ENCODE measurements at regions not wholly inside any gene's neighbourhood (a gene's known extent, or its start where the extent isn't known, plus 50 kb on each side); places are given as distances from the start of the nearest gene placed in this dataset.

DNA sequence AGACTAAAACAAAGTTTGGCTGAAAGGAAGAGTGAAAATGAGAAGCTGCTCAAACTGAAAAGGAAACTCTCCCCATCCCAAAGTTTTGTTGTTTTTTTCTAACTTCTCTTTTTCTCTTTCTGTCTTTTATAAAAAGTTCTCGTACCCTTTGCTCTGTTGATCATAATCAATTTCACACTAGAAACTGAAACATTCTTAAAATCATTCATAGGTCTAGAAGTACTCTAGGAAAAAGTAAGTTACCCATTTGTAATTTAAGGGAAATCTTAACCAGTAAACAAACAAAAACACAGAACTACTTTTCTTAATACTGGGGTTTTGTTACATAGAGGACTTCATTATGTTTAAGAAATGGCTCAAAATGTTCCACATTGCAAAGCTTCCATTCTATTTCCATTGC lies 339.8 kb downstream of the SEMA3D start:
- H4K20me1 ChIP-seq (ENCODE audit: insufficient read depth): no peaks in the 10 kb centered on the region; the same call in 1 of the 2 replicates
- no peak overlapping the region for H2AFZ ChIP-seq (ENCODE audit: low read depth, low read length, poor library complexity, severe bottlenecking)
- RAD21 ChIA-PET (ENCODE audit: low non-redundant PET in 1 of 2, low total read pairs in 2 of 2, uncharacterized antibody in 2 of 2, unreplicated experiment in 2 of 2): no interaction called here
- H3K4me2 ChIP-seq (ENCODE audit: low read length): no peak overlapping the region
- H3K9me2 ChIP-seq (ENCODE audit: insufficient read depth): no peaks in the 10 kb centered on the region
- no peak for TF ChIP-seq POLR2AphosphoS5 (IDR thresholded peaks at IDR 0.05; ENCODE audit: low read depth, low read length)
- TF ChIP-seq CBX3 (IDR thresholded peaks at IDR 0.05; ENCODE audit: low read depth): no peak
- no peak for TF ChIP-seq YY1 (IDR thresholded peaks at IDR 0.05; ENCODE audit: extremely low read depth, insufficient replicate concordance, low read depth, low read length)
- TF ChIP-seq TCF7L2 (IDR thresholded peaks at IDR 0.05; ENCODE audit: borderline replicate concordance, extremely low read depth, insufficient read depth, insufficient read length): no peak
- TF ChIP-seq SIN3A (IDR thresholded peaks at IDR 0.05; ENCODE audit: low read depth): no peak
- no peak for TF ChIP-seq SRF (IDR thresholded peaks at IDR 0.05; ENCODE audit: low read depth)
- TF ChIP-seq ELF1 (IDR thresholded peaks at IDR 0.05; ENCODE audit: borderline replicate concordance, low read depth): no peak
- TF ChIP-seq EZH2 (IDR thresholded peaks at IDR 0.05): no peak
- TF ChIP-seq, protein P1, sequence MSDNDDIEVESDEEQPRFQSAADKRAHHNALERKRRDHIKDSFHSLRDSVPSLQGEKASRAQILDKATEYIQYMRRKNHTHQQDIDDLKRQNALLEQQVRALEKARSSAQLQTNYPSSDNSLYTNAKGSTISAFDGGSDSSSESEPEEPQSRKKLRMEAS (IDR thresholded peaks at IDR 0.05): no peak
- no peak for TF ChIP-seq ZNF274 (IDR thresholded peaks at IDR 0.05; ENCODE audit: low read depth, low read length)
- no peak for TF ChIP-seq EZH2phosphoT487 (IDR thresholded peaks at IDR 0.05; ENCODE audit: borderline replicate concordance)
- TF ChIP-seq ZFX (IDR thresholded peaks at IDR 0.05): no peak
- TF ChIP-seq, protein P2, sequence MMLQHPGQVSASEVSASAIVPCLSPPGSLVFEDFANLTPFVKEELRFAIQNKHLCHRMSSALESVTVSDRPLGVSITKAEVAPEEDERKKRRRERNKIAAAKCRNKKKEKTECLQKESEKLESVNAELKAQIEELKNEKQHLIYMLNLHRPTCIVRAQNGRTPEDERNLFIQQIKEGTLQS (IDR thresholded peaks at IDR 0.05): no peak
- TF ChIP-seq SP1 (IDR thresholded peaks at IDR 0.05; ENCODE audit: low read depth): no peak
- no peak for TF ChIP-seq POLR2A (IDR thresholded peaks at IDR 0.05; ENCODE audit: borderline replicate concordance, extremely low read depth, insufficient read depth, insufficient read length)
- no peak for TF ChIP-seq RAD21 (IDR thresholded peaks at IDR 0.05; ENCODE audit: low read depth)
- TF ChIP-seq, protein P3, sequence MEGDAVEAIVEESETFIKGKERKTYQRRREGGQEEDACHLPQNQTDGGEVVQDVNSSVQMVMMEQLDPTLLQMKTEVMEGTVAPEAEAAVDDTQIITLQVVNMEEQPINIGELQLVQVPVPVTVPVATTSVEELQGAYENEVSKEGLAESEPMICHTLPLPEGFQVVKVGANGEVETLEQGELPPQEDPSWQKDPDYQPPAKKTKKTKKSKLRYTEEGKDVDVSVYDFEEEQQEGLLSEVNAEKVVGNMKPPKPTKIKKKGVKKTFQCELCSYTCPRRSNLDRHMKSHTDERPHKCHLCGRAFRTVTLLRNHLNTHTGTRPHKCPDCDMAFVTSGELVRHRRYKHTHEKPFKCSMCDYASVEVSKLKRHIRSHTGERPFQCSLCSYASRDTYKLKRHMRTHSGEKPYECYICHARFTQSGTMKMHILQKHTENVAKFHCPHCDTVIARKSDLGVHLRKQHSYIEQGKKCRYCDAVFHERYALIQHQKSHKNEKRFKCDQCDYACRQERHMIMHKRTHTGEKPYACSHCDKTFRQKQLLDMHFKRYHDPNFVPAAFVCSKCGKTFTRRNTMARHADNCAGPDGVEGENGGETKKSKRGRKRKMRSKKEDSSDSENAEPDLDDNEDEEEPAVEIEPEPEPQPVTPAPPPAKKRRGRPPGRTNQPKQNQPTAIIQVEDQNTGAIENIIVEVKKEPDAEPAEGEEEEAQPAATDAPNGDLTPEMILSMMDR (IDR thresholded peaks at IDR 0.05 in 2 of 3, conservative IDR thresholded peaks at IDR 0.05 in 1 of 3; ENCODE audit: borderline replicate concordance in 1 of 3, insufficient read depth in 1 of 3, low read depth in 2 of 3, low read length in 2 of 3): no peak
- no peak for TF ChIP-seq EGR1 (IDR thresholded peaks at IDR 0.05; ENCODE audit: low read depth)
- CTCF ChIA-PET: no interaction called here
- no peaks in the 10 kb centered on the region for H3K79me2 ChIP-seq (ENCODE audit: insufficient read depth, low read length)
- no peaks in the 10 kb centered on the region for H3K9me3 ChIP-seq (ENCODE audit: control insufficient read depth in 1 of 2, insufficient read depth in 1 of 2, low read depth in 1 of 2, low read length in 2 of 2)
- H3K4me1 ChIP-seq (ENCODE audit: control insufficient read depth in 1 of 2, insufficient read depth in 2 of 2, low read length in 2 of 2): no peaks in the 10 kb centered on the region
- no peak overlapping the region for H3K9ac ChIP-seq (ENCODE audit: low read length)
- intact Hi-C loops (cut with micrococcal nuclease): no loop called here
- no peak overlapping the region for H3K27ac ChIP-seq (ENCODE audit: low read depth, low read length)
- H3K36me3 ChIP-seq (ENCODE audit: control insufficient read depth in 1 of 2, insufficient read depth in 2 of 2, low read length in 2 of 2): no peaks in the 10 kb centered on the region
- ATAC-seq: no peak
- no peak overlapping the region for H3K4me3 ChIP-seq (replicated peaks in 1 of 2; ENCODE audit: low read depth in 1 of 2, low read length in 2 of 2)
- no peaks in the 10 kb centered on the region for H3K27me3 ChIP-seq (ENCODE audit: insufficient read depth, low read length)
- DNase-seq (ENCODE audit: low read depth, low spot score): no peak
- no TSS peak for BruUV-seq (replicated peaks)
- POLR2A ChIA-PET: interaction anchor here (0.6 kb wide), 1 partner anchor 30 kb away, joined by 4 read pairs; no protein-coding TSS in a partner anchor

Measured in HCT116 (cell line).